ENCODE measurements at regions not wholly inside any gene's neighbourhood (a gene's known extent, or its start where the extent isn't known, plus 50 kb on each side); places are given as distances from the start of the nearest gene placed in this dataset.
"Not testable (repeated sequence)": the region's sequence is repeated elsewhere in the genome, so short reads cannot be mapped to it uniquely, and the experiment has no call there.

GRCh38 chr1:192497214-192497794 lies 78.3 kb upstream of the RGS1 start:
- Mint-ChIP-seq H3K4me1 (ENCODE audit: low read depth, unreplicated experiment) (peaks cover 4% of the 10 kb centered on the region), H3K4me3 (ENCODE audit: unreplicated experiment) (no peak overlapping the region), H3K36me3 (ENCODE audit: unreplicated experiment) (peaks cover 4% of the 10 kb centered on the region), H3K27me3 (ENCODE audit: unreplicated experiment) (no peaks in the 10 kb centered on the region), H3K27ac (ENCODE audit: unreplicated experiment) (no peak overlapping the region), H3K9me3 (ENCODE audit: unreplicated experiment) (peaks cover 2% of the 10 kb centered on the region)
- no peak for DNase-seq
- no peak for TF ChIP-seq CTCF (IDR thresholded peaks at IDR 0.05; ENCODE audit: partially characterized antibody, unreplicated experiment)

GRCh38 chr1:192498092-192498491 lies 77.5 kb upstream of the RGS1 start:
- not testable (repeated sequence) for H3K27ac Mint-ChIP-seq (ENCODE audit: unreplicated experiment); H3K9me3 Mint-ChIP-seq (ENCODE audit: unreplicated experiment); DNase-seq; H3K4me3 Mint-ChIP-seq (ENCODE audit: unreplicated experiment); H3K36me3 Mint-ChIP-seq (ENCODE audit: unreplicated experiment); H3K4me1 Mint-ChIP-seq (ENCODE audit: low read depth, unreplicated experiment); H3K27me3 Mint-ChIP-seq (ENCODE audit: unreplicated experiment)

- H3K27ac Mint-ChIP-seq (ENCODE audit: unreplicated experiment); H3K9me3 Mint-ChIP-seq (ENCODE audit: unreplicated experiment); DNase-seq; H3K36me3 Mint-ChIP-seq (ENCODE audit: unreplicated experiment); H3K4me1 Mint-ChIP-seq (ENCODE audit: low read depth, unreplicated experiment); H3K4me3 Mint-ChIP-seq (ENCODE audit: unreplicated experiment); H3K27me3 Mint-ChIP-seq (ENCODE audit: unreplicated experiment): not testable (repeated sequence)
These were observed 76.5 kb upstream of the RGS1 start for GRCh38 chr1:192499061-192499581.

DNA sequence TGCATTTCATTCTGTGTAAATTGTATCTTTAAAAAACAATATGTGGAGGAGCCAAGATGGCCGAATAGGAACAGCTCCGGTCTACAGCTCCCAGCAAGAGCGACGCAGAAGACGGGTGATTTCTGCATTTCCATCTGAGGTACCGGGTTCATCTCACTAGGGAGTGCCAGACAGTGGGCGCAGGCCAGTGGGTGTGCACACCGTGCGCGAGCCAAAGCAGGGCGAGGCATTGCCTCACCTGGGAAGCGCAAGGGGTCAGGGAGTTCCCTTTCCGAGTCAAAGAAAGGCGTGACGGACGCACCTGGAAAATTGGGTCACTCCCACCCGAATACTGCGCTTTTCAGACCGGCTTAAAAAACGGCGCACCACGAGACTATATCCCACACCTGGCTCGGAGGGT lies 75.0 kb upstream of the RGS1 start:
- not testable (repeated sequence) for DNase-seq; H3K27me3 Mint-ChIP-seq (ENCODE audit: unreplicated experiment); H3K27ac Mint-ChIP-seq (ENCODE audit: unreplicated experiment); H3K9me3 Mint-ChIP-seq (ENCODE audit: unreplicated experiment); H3K4me3 Mint-ChIP-seq (ENCODE audit: unreplicated experiment); H3K4me1 Mint-ChIP-seq (ENCODE audit: low read depth, unreplicated experiment); H3K36me3 Mint-ChIP-seq (ENCODE audit: unreplicated experiment)

DNA sequence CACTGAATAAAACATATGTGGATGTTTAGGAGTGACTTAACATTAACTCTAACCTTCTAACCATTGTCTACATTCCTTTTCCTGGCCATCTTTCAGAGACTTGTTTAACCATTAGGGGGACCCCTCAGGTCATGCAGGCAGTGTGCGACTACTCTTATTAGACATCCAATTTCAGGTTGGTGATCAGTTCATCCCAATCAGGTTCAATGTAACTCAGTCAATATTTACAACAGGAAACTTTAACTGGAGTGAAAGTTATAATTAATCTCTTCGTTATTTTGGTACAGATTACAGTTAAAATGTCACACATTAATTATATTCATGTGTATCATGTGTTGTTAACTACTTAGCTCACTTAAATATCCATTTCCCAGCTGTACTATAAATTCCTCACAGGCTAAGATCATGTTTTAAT lies 68.8 kb upstream of the RGS1 start:
- no peak overlapping the region for H3K27ac Mint-ChIP-seq (ENCODE audit: unreplicated experiment)
- no peak for DNase-seq
- no peaks in the 10 kb centered on the region for H3K4me1 Mint-ChIP-seq (ENCODE audit: low read depth, unreplicated experiment)
- no peaks in the 10 kb centered on the region for H3K9me3 Mint-ChIP-seq (ENCODE audit: unreplicated experiment)
- H3K27me3 Mint-ChIP-seq (ENCODE audit: unreplicated experiment), result no peaks in the 10 kb centered on the region
- no peak overlapping the region for H3K4me3 Mint-ChIP-seq (ENCODE audit: unreplicated experiment)
- no peak for TF ChIP-seq CTCF (IDR thresholded peaks at IDR 0.05; ENCODE audit: partially characterized antibody, unreplicated experiment)
- no peaks in the 10 kb centered on the region for H3K36me3 Mint-ChIP-seq (ENCODE audit: unreplicated experiment)

GRCh38 chr1:192512426-192513162 lies 63.0 kb upstream of the RGS1 start:
- no peak overlapping the region for H3K27ac Mint-ChIP-seq (ENCODE audit: unreplicated experiment)

More at GRCh38 chr1:192512426-192513162, 63.0 kb upstream of the RGS1 start:
- H3K27me3 Mint-ChIP-seq (ENCODE audit: unreplicated experiment), result no peaks in the 10 kb centered on the region
- no peaks in the 10 kb centered on the region for H3K9me3 Mint-ChIP-seq (ENCODE audit: unreplicated experiment)
- H3K4me3 Mint-ChIP-seq (ENCODE audit: unreplicated experiment), result no peak overlapping the region
- DNase-seq, result no peak
- no peaks in the 10 kb centered on the region for H3K36me3 Mint-ChIP-seq (ENCODE audit: unreplicated experiment)
- no peaks in the 10 kb centered on the region for H3K4me1 Mint-ChIP-seq (ENCODE audit: low read depth, unreplicated experiment)
- no peak for TF ChIP-seq CTCF (IDR thresholded peaks at IDR 0.05; ENCODE audit: partially characterized antibody, unreplicated experiment)

All from glutamatergic neuron (in vitro differentiated cells).